GM12878 (cell line): ENCODE measurements at regions not wholly inside any gene's neighbourhood (a gene's known extent, or its start where the extent isn't known, plus 50 kb on each side); places are given as distances from the start of the nearest gene placed in this dataset.

Experiments
- BMI1 ChIP-seq: fragments of 450-650 bp; IDR thresholded peaks from 2 replicates; pipeline ENCODE4 v1.6.1; 2016; ENCODE audit warnings: mild to moderate bottlenecking, moderate library complexity, borderline replicate concordance
- CHD1 ChIP-seq: IDR thresholded peaks from 2 replicates; pipeline ENCODE4 v1.6.1; 2012; ENCODE audit warnings: low read depth, low read length, improper control_type of control experiment
- CHD2 ChIP-seq: IDR thresholded peaks from 2 replicates; pipeline ENCODE4 v1.6.1; 2011; ENCODE audit warnings: low read depth, low read length, improper control_type of control experiment, borderline replicate concordance
- ESRRA ChIP-seq: IDR thresholded peaks from 2 replicates; pipeline ENCODE4 v1.6.1; 2012; ENCODE audit warnings: mild to moderate bottlenecking, low read length, improper control_type of control experiment
- ETV6 ChIP-seq, 2 experiments: fragments of 450-650 bp in 1 of 2; IDR thresholded peaks in 1 of 2; conservative IDR thresholded peaks in 1 of 2; 2 replicates each; pipeline ENCODE4 v1.6.1; 2014; ENCODE audit warnings: antibody characterized with exemption in 1 of 2, borderline replicate concordance in 1 of 2, low read depth in 1 of 2, mild to moderate bottlenecking in 1 of 2, moderate library complexity in 1 of 2
- FOXM1 ChIP-seq: IDR thresholded peaks from 2 replicates; pipeline ENCODE4 v1.6.1; 2012; ENCODE audit warnings: low read depth, mild to moderate bottlenecking, inconsistent platforms, low read length, moderate library complexity
- GATAD2B ChIP-seq: fragments of 450-650 bp; conservative IDR thresholded peaks from 2 replicates; pipeline ENCODE4 v1.6.1; 2017; ENCODE audit warnings: low read depth, mild to moderate bottlenecking, moderate library complexity
- MTA3 ChIP-seq: IDR thresholded peaks from 2 replicates; pipeline ENCODE4 v1.6.1; 2012; ENCODE audit warnings: low read length, inconsistent platforms, borderline replicate concordance
- MYC ChIP-seq: IDR thresholded peaks from 2 replicates; pipeline ENCODE4 v1.6.1; 2011; ENCODE audit warnings: mild to moderate bottlenecking, low read length, moderate library complexity, inconsistent platforms; ENCODE audit not compliant: insufficient read depth, insufficient replicate concordance, insufficient read length, severe bottlenecking
- NR2C2 ChIP-seq: IDR thresholded peaks from 2 replicates; pipeline ENCODE4 v1.6.1; 2011; ENCODE audit warnings: borderline replicate concordance, low read depth; ENCODE audit not compliant: control insufficient read depth, insufficient read length
- SIX5 ChIP-seq: IDR thresholded peaks from 2 replicates; pipeline ENCODE4 v1.6.1; 2011; ENCODE audit warnings: mild to moderate bottlenecking, low read depth, low read length, moderate library complexity; ENCODE audit not compliant: severe bottlenecking
- SMC3 ChIP-seq: IDR thresholded peaks from 2 replicates; pipeline ENCODE4 v1.6.1; 2011; ENCODE audit warnings: low read length, improper control_type of control experiment, borderline replicate concordance
- SP1 ChIP-seq: IDR thresholded peaks from one replicate; pipeline ENCODE4 v1.6.1; 2011; ENCODE audit warnings: low read depth, low read length
- SRF ChIP-seq, 2 experiments: IDR thresholded peaks; 2 replicates each; pipeline ENCODE4 v1.6.1; 2011; ENCODE audit warnings: low read depth in 2 of 2, low read length in 2 of 2, mild to moderate bottlenecking in 1 of 2, moderate library complexity in 1 of 2
- SUZ12 ChIP-seq: fragments of 200-600 bp; sonication (generic); IDR thresholded peaks from one replicate; pipeline ENCODE4 v1.6.1; 2018; ENCODE audit warnings: antibody characterized with exemption, mild to moderate bottlenecking; ENCODE audit not compliant: unreplicated experiment
- YBX1 ChIP-seq: fragments of 450-650 bp; IDR thresholded peaks from 2 replicates; pipeline ENCODE4 v1.6.1; 2016; ENCODE audit warnings: antibody characterized with exemption
- ZNF207 ChIP-seq: fragments of 450-650 bp; IDR thresholded peaks from 2 replicates; pipeline ENCODE4 v1.6.1; 2014; ENCODE audit warnings: antibody characterized with exemption, mild to moderate bottlenecking, borderline replicate concordance
- ZNF24 ChIP-seq: fragments of 450-650 bp; IDR thresholded peaks from 2 replicates; pipeline ENCODE4 v1.6.1; 2017; ENCODE audit warnings: antibody characterized with exemption, mild to moderate bottlenecking
- TF ChIP-seq, protein P1 (sequence below): fragments of 450-650 bp; IDR thresholded peaks from 2 replicates; pipeline ENCODE4 v1.6.1; 2017; ENCODE audit warnings: borderline replicate concordance
- TF ChIP-seq, protein P2 (sequence below): fragments of 150-350 bp; IDR thresholded peaks from 2 replicates; pipeline ENCODE4 v1.6.1; 2016; ENCODE audit warnings: low read depth, low read length
- TF ChIP-seq, protein P3 (sequence below): fragments of 450-650 bp; formaldehyde crosslinking; IDR thresholded peaks from 2 replicates; pipeline ENCODE4 v1.5.0; 2022; ENCODE audit warnings: mild to moderate bottlenecking, missing genetic modification characterization

DNA sequence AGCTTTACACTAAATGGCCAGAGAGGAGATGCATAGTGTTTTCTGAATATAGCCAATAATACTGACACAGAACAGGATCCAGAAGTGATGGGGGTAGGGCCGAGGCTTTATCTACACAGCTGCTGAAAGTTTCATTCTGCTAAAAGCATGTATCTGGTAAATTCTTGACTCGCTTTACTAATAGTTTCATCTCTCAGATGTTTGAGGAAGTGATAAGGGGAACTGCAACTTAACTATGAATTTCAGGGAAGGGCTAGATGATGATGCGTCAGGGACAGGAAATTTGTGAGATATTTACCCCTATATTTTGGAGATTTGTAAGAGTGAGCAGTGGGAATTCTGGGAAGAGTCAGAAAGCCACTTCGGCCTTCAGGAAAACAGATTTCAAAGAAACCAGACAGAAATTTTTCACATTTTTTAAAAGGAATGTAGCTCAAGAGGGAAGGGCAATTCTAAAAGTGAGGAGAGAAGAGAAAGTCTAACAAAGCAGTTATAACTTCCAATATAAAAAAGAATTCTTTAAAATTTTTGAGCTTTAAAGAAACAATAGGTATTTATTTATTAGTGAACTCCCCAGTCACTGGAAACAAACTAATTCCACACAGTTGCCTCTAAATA is 243.1 kb downstream of the BCAT1 start (continued):
- TF ChIP-seq, protein P1, sequence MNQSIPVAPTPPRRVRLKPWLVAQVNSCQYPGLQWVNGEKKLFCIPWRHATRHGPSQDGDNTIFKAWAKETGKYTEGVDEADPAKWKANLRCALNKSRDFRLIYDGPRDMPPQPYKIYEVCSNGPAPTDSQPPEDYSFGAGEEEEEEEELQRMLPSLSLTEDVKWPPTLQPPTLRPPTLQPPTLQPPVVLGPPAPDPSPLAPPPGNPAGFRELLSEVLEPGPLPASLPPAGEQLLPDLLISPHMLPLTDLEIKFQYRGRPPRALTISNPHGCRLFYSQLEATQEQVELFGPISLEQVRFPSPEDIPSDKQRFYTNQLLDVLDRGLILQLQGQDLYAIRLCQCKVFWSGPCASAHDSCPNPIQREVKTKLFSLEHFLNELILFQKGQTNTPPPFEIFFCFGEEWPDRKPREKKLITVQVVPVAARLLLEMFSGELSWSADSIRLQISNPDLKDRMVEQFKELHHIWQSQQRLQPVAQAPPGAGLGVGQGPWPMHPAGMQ: no peak
- TF ChIP-seq MYC: no peak
- peak in 1 of 2 experiments; percentile 87; a peak in 2 of 4 replicates for TF ChIP-seq SRF (IDR thresholded peaks at IDR 0.05; ENCODE audit: low read depth in 2 of 2, low read length in 2 of 2)
- TF ChIP-seq SIX5: no peak
- peak; percentile 80 for TF ChIP-seq GATAD2B
- TF ChIP-seq SUZ12: no peak
- TF ChIP-seq ESRRA: no peak
- peak; percentile 95 for TF ChIP-seq FOXM1
- peak; percentile 37 for TF ChIP-seq SP1
- no peak for TF ChIP-seq YBX1
- TF ChIP-seq SMC3: no peak; the same call in 1 of the 2 replicates
- no peak for TF ChIP-seq ZNF207
- TF ChIP-seq CHD1: no peak
- peak in 1 of 2 experiments; percentile 87; a peak in 2 of 4 replicates for TF ChIP-seq ETV6 (conservative IDR thresholded peaks at IDR 0.05 in 1 of 2, IDR thresholded peaks at IDR 0.05 in 1 of 2; ENCODE audit: borderline replicate concordance in 1 of 2, low read depth in 1 of 2)
- TF ChIP-seq, protein P2, sequence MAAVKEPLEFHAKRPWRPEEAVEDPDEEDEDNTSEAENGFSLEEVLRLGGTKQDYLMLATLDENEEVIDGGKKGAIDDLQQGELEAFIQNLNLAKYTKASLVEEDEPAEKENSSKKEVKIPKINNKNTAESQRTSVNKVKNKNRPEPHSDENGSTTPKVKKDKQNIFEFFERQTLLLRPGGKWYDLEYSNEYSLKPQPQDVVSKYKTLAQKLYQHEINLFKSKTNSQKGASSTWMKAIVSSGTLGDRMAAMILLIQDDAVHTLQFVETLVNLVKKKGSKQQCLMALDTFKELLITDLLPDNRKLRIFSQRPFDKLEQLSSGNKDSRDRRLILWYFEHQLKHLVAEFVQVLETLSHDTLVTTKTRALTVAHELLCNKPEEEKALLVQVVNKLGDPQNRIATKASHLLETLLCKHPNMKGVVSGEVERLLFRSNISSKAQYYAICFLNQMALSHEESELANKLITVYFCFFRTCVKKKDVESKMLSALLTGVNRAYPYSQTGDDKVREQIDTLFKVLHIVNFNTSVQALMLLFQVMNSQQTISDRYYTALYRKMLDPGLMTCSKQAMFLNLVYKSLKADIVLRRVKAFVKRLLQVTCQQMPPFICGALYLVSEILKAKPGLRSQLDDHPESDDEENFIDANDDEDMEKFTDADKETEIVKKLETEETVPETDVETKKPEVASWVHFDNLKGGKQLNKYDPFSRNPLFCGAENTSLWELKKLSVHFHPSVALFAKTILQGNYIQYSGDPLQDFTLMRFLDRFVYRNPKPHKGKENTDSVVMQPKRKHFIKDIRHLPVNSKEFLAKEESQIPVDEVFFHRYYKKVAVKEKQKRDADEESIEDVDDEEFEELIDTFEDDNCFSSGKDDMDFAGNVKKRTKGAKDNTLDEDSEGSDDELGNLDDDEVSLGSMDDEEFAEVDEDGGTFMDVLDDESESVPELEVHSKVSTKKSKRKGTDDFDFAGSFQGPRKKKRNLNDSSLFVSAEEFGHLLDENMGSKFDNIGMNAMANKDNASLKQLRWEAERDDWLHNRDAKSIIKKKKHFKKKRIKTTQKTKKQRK: no peak
- TF ChIP-seq, protein P3, sequence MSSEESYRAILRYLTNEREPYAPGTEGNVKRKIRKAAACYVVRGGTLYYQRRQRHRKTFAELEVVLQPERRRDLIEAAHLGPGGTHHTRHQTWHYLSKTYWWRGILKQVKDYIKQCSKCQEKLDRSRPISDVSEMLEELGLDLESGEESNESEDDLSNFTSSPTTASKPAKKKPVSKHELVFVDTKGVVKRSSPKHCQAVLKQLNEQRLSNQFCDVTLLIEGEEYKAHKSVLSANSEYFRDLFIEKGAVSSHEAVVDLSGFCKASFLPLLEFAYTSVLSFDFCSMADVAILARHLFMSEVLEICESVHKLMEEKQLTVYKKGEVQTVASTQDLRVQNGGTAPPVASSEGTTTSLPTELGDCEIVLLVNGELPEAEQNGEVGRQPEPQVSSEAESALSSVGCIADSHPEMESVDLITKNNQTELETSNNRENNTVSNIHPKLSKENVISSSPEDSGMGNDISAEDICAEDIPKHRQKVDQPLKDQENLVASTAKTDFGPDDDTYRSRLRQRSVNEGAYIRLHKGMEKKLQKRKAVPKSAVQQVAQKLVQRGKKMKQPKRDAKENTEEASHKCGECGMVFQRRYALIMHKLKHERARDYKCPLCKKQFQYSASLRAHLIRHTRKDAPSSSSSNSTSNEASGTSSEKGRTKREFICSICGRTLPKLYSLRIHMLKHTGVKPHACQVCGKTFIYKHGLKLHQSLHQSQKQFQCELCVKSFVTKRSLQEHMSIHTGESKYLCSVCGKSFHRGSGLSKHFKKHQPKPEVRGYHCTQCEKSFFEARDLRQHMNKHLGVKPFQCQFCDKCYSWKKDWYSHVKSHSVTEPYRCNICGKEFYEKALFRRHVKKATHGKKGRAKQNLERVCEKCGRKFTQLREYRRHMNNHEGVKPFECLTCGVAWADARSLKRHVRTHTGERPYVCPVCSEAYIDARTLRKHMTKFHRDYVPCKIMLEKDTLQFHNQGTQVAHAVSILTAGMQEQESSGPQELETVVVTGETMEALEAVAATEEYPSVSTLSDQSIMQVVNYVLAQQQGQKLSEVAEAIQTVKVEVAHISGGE (CRISPR knock-in tag): no peak
- TF ChIP-seq NR2C2: no peak
- TF ChIP-seq BMI1: peak; percentile 85; the same call in 1 of the 2 replicates
- TF ChIP-seq CHD2: peak; percentile 85; the same call in 1 of the 2 replicates
- TF ChIP-seq ZNF24: 0 out of 2 replicates have a peak, but pooled peaks have one; percentile 40
- peak; percentile 90; the same call in 1 of the 2 replicates for TF ChIP-seq MTA3
